ENCODE measurements at regions not wholly inside any gene's neighbourhood (a gene's known extent, or its start where the extent isn't known, plus 50 kb on each side); places are given as distances from the start of the nearest gene placed in this dataset.

DNA sequence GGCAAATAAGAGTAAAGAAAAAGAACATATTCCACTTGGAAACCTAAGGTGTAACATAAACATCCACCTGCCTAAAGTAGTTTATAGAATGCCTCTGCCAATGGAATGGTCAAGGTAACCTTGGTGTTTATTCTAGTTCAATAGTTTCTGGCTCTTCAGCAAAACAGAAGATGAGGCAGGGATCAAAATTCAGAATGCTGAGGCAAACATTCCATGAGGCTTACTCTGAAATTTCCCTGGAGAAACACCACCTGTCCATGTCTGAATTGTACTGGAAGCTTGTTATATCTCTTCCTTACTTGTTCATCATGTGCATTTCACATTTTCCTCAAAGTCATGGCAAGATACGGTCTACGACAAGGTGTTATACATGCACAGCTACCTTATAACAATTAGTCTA is 1862.4 kb upstream of the ACO1 start:
- TF ChIP-seq, protein P1, sequence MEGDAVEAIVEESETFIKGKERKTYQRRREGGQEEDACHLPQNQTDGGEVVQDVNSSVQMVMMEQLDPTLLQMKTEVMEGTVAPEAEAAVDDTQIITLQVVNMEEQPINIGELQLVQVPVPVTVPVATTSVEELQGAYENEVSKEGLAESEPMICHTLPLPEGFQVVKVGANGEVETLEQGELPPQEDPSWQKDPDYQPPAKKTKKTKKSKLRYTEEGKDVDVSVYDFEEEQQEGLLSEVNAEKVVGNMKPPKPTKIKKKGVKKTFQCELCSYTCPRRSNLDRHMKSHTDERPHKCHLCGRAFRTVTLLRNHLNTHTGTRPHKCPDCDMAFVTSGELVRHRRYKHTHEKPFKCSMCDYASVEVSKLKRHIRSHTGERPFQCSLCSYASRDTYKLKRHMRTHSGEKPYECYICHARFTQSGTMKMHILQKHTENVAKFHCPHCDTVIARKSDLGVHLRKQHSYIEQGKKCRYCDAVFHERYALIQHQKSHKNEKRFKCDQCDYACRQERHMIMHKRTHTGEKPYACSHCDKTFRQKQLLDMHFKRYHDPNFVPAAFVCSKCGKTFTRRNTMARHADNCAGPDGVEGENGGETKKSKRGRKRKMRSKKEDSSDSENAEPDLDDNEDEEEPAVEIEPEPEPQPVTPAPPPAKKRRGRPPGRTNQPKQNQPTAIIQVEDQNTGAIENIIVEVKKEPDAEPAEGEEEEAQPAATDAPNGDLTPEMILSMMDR (conservative IDR thresholded peaks at IDR 0.05), result no peak
- no peak for TF ChIP-seq ZFX (IDR thresholded peaks at IDR 0.05)

Measured in C4-2B (cell line).